HG02852 (cell line): ENCODE measurements at regions not wholly inside any gene's neighbourhood (a gene's known extent, or its start where the extent isn't known, plus 50 kb on each side); places are given as distances from the start of the nearest gene placed in this dataset.
"Not testable (repeated sequence)": the region's sequence is repeated elsewhere in the genome, so short reads cannot be mapped to it uniquely, and the experiment has no call there.

Source experiments
- ATAC-seq: cut with Tn5 transposase; IDR thresholded peaks from one replicate; pipeline ENCODE4 v1.9.1; 2021; ENCODE audit warnings: mild to moderate bottlenecking, moderate library complexity; ENCODE audit not compliant: unreplicated experiment

GRCh38 chr5:52255308-52255707 is 532.4 kb upstream of the ITGA1 start:
- ATAC-seq, result no peak

DNA sequence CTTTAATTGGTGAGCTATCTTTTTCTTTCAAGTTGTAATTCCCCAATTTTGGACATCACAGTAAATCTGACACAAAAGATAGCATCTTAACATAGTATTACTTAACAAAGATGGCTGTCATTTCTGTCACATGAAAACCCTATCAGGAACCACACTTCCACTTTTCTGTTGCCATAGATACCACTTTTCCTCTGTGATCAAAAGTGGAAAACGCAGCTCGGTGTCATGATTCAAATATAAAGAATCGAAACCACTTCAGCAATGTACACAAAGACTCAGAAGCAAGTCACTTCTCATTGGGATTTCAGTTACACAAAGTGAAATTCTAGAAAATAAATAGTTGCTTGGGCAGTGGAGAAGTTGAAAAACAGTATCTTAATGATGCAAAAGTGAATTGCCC is 524.9 kb upstream of the ITGA1 start:
- no peak for ATAC-seq

- no peak for ATAC-seq
These were observed 518.3 kb upstream of the ITGA1 start for GRCh38 chr5:52269401-52269800.

DNA sequence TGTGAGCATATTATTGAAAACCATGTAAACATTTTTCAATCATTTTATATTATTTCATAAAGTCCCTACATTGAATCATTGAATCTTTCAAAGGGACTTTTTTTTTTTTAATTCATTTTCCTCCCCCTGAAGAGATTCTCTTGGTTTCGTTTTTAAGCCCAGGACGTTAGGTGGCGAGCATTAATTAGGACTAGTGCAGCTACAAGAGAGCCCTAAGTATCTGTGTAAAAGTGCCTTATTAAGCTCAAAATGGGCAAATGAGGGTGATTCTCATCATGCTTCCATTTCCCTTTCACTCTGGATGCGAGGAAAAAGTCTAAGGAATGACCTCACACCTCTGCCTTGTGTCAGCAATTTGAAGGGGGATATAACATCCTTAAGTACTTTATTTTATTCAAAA is 517.9 kb upstream of the ITGA1 start:
- no peak for ATAC-seq

DNA sequence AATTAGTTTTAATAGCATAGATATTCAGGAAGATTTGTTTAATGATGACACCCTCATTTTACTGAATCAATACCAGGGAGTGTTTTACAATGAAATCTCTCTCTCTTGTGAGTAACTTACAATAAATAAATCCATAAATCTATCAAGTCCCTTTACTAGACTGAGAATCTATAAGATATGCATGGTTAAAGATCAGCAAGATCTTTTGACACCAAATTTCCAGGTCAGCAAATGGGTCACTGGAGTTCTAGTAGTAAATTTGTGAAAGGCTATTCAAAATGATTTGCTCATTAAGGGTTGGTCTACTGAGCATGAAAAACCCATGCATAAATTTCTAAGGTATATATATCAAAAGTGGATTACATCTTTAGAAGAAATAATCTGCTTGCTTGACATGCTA is 512.1 kb upstream of the ITGA1 start:
- no peak for ATAC-seq

GRCh38 chr5:52277101-52277500 is 510.6 kb upstream of the ITGA1 start:
- no peak for ATAC-seq

DNA sequence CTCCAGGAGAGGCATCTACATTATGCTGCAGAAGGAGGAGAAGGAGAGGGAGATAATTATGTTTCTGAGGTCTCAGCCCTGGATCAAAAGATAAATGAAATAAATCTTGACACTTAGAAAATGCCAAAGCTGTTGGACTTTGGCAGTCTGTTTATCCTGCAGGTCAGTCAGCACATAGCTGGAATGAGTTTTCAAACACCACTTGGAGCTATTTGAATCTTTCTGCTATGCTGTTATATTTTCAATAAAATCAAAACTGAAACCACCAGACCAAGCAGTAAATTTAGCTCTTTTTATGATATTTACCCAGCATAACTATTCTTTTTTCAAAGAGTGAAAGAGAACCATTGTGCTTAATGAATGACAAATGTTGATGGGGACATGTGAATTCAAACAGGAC is 505.1 kb upstream of the ITGA1 start:
- ATAC-seq, result no peak

DNA sequence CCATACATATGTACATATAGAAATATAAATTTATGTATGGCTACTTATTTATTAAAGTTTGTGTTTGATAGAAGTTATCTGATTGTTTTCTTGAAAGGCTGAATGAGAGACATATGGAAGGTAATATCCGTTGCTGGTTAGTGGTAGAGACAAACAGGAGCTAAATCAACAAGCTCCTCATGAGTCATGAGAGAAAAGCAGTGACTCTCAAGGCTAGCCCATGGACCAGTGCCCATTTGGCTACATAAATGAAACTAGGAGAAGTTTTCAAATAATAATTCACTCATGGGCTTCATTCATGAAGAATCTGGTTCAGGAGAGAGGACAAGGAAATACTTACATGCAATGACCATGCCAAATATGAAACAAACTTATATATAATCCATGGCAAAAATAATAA is 504.5 kb upstream of the ITGA1 start:
- ATAC-seq, result no peak

- no peak for ATAC-seq
These were observed 486.9 kb upstream of the ITGA1 start for GRCh38 chr5:52300703-52301372.

DNA sequence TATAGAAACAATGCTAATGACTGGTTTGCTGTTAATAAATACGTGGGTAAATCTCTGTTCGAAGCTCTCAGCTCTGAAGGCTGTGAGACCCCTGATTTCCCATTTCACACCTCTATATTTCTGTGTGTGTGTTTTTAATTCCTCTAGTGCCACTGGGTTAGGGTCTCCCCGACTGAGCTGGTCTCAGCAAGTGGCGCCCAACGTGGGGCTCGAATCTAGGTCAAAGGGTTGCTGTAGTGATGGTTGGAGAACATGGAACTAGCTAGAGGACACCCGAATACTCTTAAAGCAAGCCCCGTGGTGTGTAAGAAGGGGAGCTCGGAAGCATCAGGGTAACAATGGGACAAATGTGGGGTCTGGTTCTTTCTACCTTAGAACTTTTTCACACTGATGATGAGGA is 482.9 kb upstream of the ITGA1 start:
- not testable (repeated sequence) for ATAC-seq

DNA sequence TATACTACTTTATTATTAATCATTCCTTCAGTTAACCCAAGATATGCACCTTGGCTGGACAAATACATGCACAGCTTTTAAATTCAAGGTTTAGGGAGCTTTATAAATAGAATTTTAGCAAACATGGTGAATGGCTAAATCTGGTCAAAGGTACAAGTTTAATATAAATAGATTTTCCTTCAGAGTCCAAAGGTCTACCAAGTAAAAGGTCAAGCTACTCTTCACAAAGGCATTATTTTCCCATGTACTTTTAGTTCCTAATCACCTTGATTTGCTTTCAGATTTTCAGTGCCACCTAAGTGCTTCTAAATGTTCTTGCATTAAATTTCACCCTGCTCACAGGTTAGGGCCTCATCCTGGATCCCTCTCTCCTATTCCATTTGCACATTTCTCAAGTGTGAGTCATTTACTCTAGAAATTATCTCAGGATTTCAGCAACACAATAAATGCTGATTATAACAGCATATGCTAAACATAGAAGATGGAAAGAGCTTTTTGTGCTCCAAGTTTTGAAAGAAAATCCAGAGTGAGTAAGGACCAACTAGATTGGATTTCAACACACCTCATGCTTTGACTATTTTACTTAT is 459.4 kb upstream of the ITGA1 start:
- ATAC-seq, result no peak

DNA sequence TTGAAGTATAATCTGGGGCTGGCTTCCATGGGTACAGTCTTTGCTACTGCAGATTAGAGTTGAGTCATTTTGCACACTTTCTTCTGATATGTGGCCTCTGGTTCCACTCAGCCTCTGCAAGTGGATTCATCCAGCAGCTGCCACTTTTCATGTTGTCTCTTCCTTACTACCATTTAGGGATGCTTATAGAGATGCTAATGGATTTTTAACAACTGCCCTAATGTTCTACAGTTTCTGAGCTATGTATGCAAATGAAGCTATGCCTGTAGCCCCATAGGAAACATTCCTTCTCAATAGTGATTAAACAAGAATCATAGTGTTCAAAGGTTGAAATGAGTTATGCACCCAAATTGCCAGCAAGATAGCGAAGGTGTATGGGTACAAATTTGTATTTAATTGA is 456.0 kb upstream of the ITGA1 start:
- no peak for ATAC-seq

DNA sequence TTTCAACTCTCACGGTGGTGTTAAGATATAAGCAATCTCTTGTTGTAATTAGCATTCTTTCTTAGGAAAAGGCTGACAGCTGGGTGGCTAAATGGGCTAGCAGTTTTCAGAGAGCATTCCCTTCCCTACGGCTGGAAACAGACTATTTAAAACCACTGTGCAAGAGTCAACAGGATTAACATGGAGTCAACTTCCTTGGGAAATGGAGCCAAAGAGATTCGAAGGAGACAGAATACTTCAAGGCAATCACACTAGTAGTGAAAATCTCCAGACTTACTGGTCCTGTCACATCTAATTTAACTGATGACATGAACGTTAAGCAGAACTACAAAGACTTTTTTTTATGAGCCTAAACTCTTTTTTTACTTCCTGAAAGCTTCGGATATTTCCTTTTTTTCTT is 453.3 kb upstream of the ITGA1 start:
- ATAC-seq, result no peak

GRCh38 chr5:52339285-52339684 is 448.4 kb upstream of the ITGA1 start:
- ATAC-seq, result no peak

DNA sequence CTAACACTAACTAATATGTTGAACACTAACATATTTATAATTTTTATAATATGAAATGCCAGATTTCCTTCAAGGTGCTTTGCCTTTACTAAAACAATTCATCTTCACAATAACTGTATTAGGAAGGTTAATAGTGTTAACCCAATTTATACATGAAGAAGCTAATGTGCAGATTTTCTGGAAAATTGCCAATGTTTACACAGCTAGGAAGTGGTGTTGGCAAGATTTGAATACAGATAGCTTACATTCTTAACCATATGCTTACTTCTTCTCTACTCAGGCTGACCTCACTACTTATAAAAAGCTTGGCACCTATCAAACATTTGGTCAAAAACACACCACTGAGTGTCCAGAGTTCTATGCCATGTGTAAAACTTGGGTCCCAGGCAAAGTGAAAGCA is 445.4 kb upstream of the ITGA1 start:
- no peak for ATAC-seq

DNA sequence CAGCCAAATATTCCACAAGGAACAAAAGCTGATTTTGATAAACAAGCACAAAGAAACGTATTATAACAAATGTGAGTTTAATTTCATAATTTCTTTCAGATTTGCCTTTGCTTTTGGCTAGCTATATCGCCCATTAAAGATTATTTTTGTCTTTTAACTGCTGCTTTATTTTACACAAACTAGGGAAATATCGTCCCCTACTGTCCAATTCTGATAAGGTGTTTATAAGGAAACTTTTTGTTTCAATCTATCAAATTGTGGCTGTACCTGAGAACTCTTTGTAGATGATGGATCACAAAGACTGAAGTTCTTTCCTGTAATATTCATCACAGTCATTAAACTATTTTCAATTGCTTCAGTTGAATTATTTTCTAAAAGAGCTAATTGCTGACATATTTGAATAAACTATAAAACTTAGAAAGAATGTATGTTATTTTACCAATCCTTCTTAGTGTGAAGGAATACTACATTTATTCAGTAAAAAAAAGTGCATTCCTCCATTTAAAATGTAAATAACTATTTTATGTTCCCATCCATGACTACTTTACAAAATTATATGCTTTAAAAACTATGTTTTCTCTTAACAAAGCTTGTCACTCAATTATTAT is 431.3 kb upstream of the ITGA1 start:
- no peak for ATAC-seq

GRCh38 chr5:52359261-52359660 is 428.5 kb upstream of the ITGA1 start:
- ATAC-seq, result no peak

DNA sequence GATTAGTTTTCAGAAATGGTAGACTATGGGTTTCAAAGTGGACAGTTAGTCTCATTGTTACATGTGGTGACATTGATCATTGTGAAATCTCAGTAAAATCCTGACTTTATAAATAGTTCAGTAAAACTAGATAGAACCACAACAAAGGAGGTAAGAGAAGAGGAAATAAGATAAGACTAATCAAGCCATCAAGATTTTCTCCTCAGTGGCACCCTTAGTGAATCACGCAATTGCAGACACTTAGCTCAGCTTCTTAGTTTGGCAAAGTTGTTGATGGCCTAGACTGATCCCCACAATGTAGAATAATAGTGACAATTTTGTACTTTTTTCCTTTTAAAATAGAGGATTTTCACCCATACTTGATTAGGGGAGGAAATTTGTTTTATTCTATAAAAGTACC is 426.7 kb upstream of the ITGA1 start:
- no peak for ATAC-seq

DNA sequence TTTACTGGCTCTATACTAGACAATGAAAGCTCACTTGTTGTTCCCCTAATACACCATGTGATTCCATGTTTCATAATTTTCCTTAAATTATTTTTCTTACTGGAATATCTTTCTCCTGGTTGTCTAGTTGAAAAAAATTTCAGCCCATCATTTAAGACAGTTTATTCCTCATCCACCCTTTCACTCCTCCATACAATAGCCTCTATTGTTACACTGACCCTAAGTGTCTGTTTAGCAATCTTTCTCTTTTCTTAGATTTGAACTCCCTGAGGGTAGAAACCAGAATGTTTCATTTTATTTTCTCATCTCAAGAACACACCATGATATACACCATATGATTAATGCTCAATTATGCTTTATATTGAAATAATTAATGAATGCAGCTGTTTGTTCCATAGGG is 413.4 kb upstream of the ITGA1 start:
- no peak for ATAC-seq

- no peak for ATAC-seq
These were observed 411.7 kb upstream of the ITGA1 start for GRCh38 chr5:52375969-52376368.

GRCh38 chr5:52376592-52376991 is 411.1 kb upstream of the ITGA1 start:
- ATAC-seq, result no peak

DNA sequence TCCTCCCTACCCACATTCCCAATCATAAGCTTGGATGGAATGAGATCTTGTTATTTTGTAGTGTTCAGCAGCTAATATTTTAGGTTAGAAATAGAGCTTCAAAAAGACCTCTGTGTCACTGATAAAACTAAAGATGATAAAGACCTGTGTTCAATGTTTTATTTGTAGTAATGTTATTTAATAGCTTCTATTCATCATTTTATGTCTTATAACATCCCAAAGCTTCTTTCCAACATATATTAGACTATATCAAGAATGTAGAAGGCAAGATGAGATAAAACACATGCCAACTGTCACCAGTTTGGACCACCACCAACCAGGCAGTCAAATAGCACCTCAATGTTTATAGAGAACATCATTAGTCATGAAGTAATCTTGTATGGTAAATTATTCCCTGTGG is 409.5 kb upstream of the ITGA1 start:
- ATAC-seq, result no peak

- no peak for ATAC-seq
These were observed 399.4 kb upstream of the ITGA1 start for GRCh38 chr5:52388349-52388748.
